ENCODE measurements at regions not wholly inside any gene's neighbourhood (a gene's known extent, or its start where the extent isn't known, plus 50 kb on each side); places are given as distances from the start of the nearest gene placed in this dataset.

GRCh38 chr14:71196921-71197320 lies 289.7 kb downstream of the PCNX1 start:
- Histone ChIP-seq H3K9ac (ENCODE audit: low read length) (no peak overlapping the region), H3F3A (ENCODE audit: insufficient read depth) (no peaks in the 10 kb centered on the region), H3K27ac (ENCODE audit: low read depth, low read length) (no peak overlapping the region), H3K27me3 (ENCODE audit: low read length) (no peaks in the 10 kb centered on the region), H3K36me3 (ENCODE audit: low read length) (no peaks in the 10 kb centered on the region), H3K9me2 (replicated peaks; ENCODE audit: insufficient read depth, low read length) (no peaks in the 10 kb centered on the region), H3K9me3 (ENCODE audit: insufficient read depth, low read length) (no peaks in the 10 kb centered on the region), H3K4me2 (ENCODE audit: low read depth, low read length, poor library complexity, severe bottlenecking) (no peak overlapping the region), H4K20me1 (ENCODE audit: low read depth, low read length) (no peaks in the 10 kb centered on the region), H3K4me3 (ENCODE audit: insufficient read depth, low read length, poor library complexity, severe bottlenecking) (no peak overlapping the region), H3K79me2 (ENCODE audit: insufficient read depth, low read length) (no peaks in the 10 kb centered on the region), H2AFZ (ENCODE audit: low read depth, low read length, severe bottlenecking) (no peak overlapping the region)
- TF ChIP-seq CTCF (IDR thresholded peaks at IDR 0.05; ENCODE audit: insufficient read depth, low read length, poor library complexity, severe bottlenecking) (no peak), EZH2phosphoT487 (conservative IDR thresholded peaks at IDR 0.05; ENCODE audit: low read length) (no peak)

GRCh38 chr14:71198687-71199086 lies 291.4 kb downstream of the PCNX1 start:
- Histone ChIP-seq H3K79me2 (ENCODE audit: insufficient read depth, low read length) (no peaks in the 10 kb centered on the region), H3K4me2 (ENCODE audit: low read depth, low read length, poor library complexity, severe bottlenecking) (no peak overlapping the region), H4K20me1 (ENCODE audit: low read depth, low read length) (no peaks in the 10 kb centered on the region), H3K9ac (ENCODE audit: low read length) (no peak overlapping the region), H3K9me3 (ENCODE audit: insufficient read depth, low read length) (no peaks in the 10 kb centered on the region), H3K27ac (ENCODE audit: low read depth, low read length) (no peak overlapping the region), H3K36me3 (ENCODE audit: low read length) (no peaks in the 10 kb centered on the region), H2AFZ (ENCODE audit: low read depth, low read length, severe bottlenecking) (no peak overlapping the region), H3K27me3 (ENCODE audit: low read length) (no peaks in the 10 kb centered on the region), H3K9me2 (replicated peaks; ENCODE audit: insufficient read depth, low read length) (no peaks in the 10 kb centered on the region), H3K4me3 (ENCODE audit: insufficient read depth, low read length, poor library complexity, severe bottlenecking) (no peak overlapping the region), H3F3A (ENCODE audit: insufficient read depth) (no peaks in the 10 kb centered on the region)
- TF ChIP-seq EZH2phosphoT487 (conservative IDR thresholded peaks at IDR 0.05; ENCODE audit: low read length) (no peak), CTCF (IDR thresholded peaks at IDR 0.05; ENCODE audit: insufficient read depth, low read length, poor library complexity, severe bottlenecking) (no peak)

GRCh38 chr14:71201840-71202239 lies 294.6 kb downstream of the PCNX1 start:
- Histone ChIP-seq H3F3A (ENCODE audit: insufficient read depth) (no peaks in the 10 kb centered on the region), H2AFZ (ENCODE audit: low read depth, low read length, severe bottlenecking) (no peak overlapping the region), H4K20me1 (ENCODE audit: low read depth, low read length) (no peaks in the 10 kb centered on the region), H3K9ac (ENCODE audit: low read length) (no peak overlapping the region), H3K4me2 (ENCODE audit: low read depth, low read length, poor library complexity, severe bottlenecking) (no peak overlapping the region), H3K27ac (ENCODE audit: low read depth, low read length) (no peak overlapping the region), H3K9me3 (ENCODE audit: insufficient read depth, low read length) (no peaks in the 10 kb centered on the region), H3K9me2 (replicated peaks; ENCODE audit: insufficient read depth, low read length) (no peaks in the 10 kb centered on the region), H3K4me3 (ENCODE audit: insufficient read depth, low read length, poor library complexity, severe bottlenecking) (no peak overlapping the region), H3K79me2 (ENCODE audit: insufficient read depth, low read length) (no peaks in the 10 kb centered on the region), H3K36me3 (ENCODE audit: low read length) (no peaks in the 10 kb centered on the region), H3K27me3 (ENCODE audit: low read length) (no peaks in the 10 kb centered on the region)
- no peak for TF ChIP-seq EZH2phosphoT487 (conservative IDR thresholded peaks at IDR 0.05; ENCODE audit: low read length)
- no peak for TF ChIP-seq CTCF (IDR thresholded peaks at IDR 0.05; ENCODE audit: insufficient read depth, low read length, poor library complexity, severe bottlenecking)

Data from SU-DHL-6 (cell line).